Right lobe of liver (tissue), 4 donors: ENCODE measurements at regions not wholly inside any gene's neighbourhood (a gene's known extent, or its start where the extent isn't known, plus 50 kb on each side); places are given as distances from the start of the nearest gene placed in this dataset.

Experiments used
- POLR2A ChIP-seq: fragments of 450-650 bp; IDR thresholded peaks from one replicate; pipeline ENCODE4 v1.6.1; 2017; ENCODE audit warnings: antibody characterized with exemption, mild to moderate bottlenecking
- TF ChIP-seq, protein P1 (sequence below), 4 donors: fragments of 200-600 bp in 3 of 4; fragments of 450-650 bp in 1 of 4; IDR thresholded peaks; one replicate each; pipeline versions ENCODE4 v1.5.1 to v1.8.0; 2016 to 2022; ENCODE audit warnings: antibody characterized with exemption in 4 of 4, mild to moderate bottlenecking in 2 of 4
- donor health status: DM: no; HTN: no; CAD: no.
- donor health status: DM: no; HTN: no; CAD: no.
- donor health status: DM: no; HTN: yes; CAD: no.

DNA sequence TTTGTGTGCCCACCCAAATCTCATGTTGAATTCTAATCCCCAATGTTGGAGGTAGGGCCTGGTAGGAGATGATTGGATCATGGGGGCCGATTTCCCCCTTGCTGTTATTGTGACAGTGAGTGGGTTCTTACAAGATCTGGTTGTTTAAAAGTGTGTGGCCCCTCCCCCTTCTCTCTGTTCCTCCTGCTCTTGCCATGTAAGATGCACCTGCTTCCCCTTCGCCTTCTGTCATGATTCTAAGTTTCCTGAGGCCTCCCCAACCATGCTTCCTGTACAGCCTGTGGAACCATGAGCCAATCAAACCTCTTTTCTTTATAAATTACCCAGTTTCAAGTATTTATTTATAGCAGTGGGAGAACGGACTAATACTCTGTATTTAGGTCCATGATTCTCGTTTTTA lies 588.1 kb downstream of the DCDC2C start:
- no peak for TF ChIP-seq POLR2A
- TF ChIP-seq, protein P1, sequence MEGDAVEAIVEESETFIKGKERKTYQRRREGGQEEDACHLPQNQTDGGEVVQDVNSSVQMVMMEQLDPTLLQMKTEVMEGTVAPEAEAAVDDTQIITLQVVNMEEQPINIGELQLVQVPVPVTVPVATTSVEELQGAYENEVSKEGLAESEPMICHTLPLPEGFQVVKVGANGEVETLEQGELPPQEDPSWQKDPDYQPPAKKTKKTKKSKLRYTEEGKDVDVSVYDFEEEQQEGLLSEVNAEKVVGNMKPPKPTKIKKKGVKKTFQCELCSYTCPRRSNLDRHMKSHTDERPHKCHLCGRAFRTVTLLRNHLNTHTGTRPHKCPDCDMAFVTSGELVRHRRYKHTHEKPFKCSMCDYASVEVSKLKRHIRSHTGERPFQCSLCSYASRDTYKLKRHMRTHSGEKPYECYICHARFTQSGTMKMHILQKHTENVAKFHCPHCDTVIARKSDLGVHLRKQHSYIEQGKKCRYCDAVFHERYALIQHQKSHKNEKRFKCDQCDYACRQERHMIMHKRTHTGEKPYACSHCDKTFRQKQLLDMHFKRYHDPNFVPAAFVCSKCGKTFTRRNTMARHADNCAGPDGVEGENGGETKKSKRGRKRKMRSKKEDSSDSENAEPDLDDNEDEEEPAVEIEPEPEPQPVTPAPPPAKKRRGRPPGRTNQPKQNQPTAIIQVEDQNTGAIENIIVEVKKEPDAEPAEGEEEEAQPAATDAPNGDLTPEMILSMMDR (IDR thresholded peaks at IDR 0.05), result no peak
